GM12891 (cell line): ENCODE measurements at regions not wholly inside any gene's neighbourhood (a gene's known extent, or its start where the extent isn't known, plus 50 kb on each side); places are given as distances from the start of the nearest gene placed in this dataset.

Experiments
- POLR2A ChIP-seq: IDR thresholded peaks from 2 replicates; pipeline ENCODE4 v1.6.1; 2011; ENCODE audit warnings: low read depth, low read length, control low read depth
- POLR2AphosphoS5 ChIP-seq: IDR thresholded peaks from 2 replicates; pipeline ENCODE4 v1.6.1; 2011; ENCODE audit warnings: low read depth, low read length, control low read depth

DNA sequence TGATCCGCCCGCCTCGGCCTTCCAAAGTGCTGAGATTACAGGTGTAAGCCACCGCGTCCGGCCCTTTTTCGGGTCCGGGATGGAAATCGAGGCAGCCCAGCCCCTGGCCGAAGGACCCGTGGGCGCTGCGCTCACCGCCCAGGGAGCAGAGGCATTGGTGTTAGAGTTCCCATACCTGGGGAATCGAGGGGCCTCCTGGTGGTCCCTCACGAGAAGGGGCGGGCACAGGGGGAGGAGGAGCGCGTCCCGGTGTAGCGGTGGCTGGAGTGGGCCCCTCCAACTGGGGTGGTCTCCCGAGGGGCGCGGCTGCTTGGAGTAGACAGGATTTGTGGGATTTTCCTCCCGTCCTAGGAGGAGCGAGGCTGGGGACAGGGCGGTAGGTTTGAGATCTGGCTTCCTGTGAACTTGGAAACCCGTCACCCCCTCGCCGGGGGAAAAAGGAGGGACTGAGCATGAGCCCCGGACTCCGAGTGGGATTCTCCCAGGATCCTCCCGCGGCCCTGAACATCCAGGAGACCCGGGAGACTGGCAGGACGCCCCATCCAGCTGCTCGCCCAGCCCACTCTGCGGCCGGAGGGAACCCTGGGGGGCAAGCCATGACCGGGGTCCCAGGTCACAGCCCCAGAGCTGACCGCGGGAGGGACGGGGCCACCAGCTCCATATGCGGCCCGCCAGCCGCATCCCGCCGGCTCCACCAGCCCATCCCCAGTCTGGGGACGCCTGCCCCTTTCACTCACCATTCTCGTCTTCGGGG is 70.9 kb downstream of the ASCL4 start:
- TF ChIP-seq POLR2A (no peak), POLR2AphosphoS5 (no peak)
